SK-N-SH treated with all-trans-retinoic acid at 6 μM for 48 hours (cell line): ENCODE measurements at regions not wholly inside any gene's neighbourhood (a gene's known extent, or its start where the extent isn't known, plus 50 kb on each side); places are given as distances from the start of the nearest gene placed in this dataset.

Source experiments
- ATAC-seq: fragments of 200-7000 bp; cut with Tn5 transposase; 3 replicates; pipeline ENCODE4 v1.9.1; 2020; ENCODE audit warnings: mild to moderate bottlenecking, moderate library complexity
- BACH2 ChIP-seq: fragments of 250-450 bp; sonication (Bioruptor Pico); IDR thresholded peaks from 2 replicates; pipeline ENCODE4 v1.9.0; 2021; ENCODE audit warnings: mild to moderate bottlenecking, borderline replicate concordance
- CREB5 ChIP-seq: fragments of 250-450 bp; sonication (Bioruptor Pico); IDR thresholded peaks from 2 replicates; pipeline ENCODE4 v1.5.1; 2020; ENCODE audit warnings: low read depth, mild to moderate bottlenecking, moderate library complexity
- CSDC2 ChIP-seq: fragments of 250-450 bp; sonication (Bioruptor Pico); IDR thresholded peaks from 2 replicates; pipeline ENCODE4 v1.5.0; 2020; ENCODE audit warnings: mild to moderate bottlenecking, moderate library complexity
- ESRRG ChIP-seq: fragments of 250-450 bp; sonication (Bioruptor Pico); IDR thresholded peaks from 2 replicates; pipeline ENCODE4 v1.6.1; 2021; ENCODE audit warnings: mild to moderate bottlenecking
- GLIS3 ChIP-seq: fragments of 250-450 bp; sonication (Bioruptor Pico); IDR thresholded peaks from 2 replicates; pipeline ENCODE4 v1.5.0; 2020; ENCODE audit warnings: mild to moderate bottlenecking, moderate library complexity
- ISL1 ChIP-seq: fragments of 250-450 bp; sonication (Bioruptor Pico); IDR thresholded peaks from 2 replicates; pipeline ENCODE4 v2.1.2; 2022; ENCODE audit warnings: mild to moderate bottlenecking, moderate library complexity
- OSR1 ChIP-seq: fragments of 250-450 bp; sonication (Bioruptor Pico); IDR thresholded peaks from 2 replicates; pipeline ENCODE4 v1.8.0; 2022; ENCODE audit warnings: moderate library complexity, mild to moderate bottlenecking, inconsistent platforms
- PATZ1 ChIP-seq: fragments of 250-450 bp; sonication (Bioruptor Pico); IDR thresholded peaks from 2 replicates; pipeline ENCODE4 v1.8.0; 2020; ENCODE audit warnings: mild to moderate bottlenecking, moderate library complexity, borderline replicate concordance
- POU6F1 ChIP-seq: fragments of 250-450 bp; sonication (Bioruptor Pico); IDR thresholded peaks from 2 replicates; pipeline ENCODE4 v1.8.0; 2021; ENCODE audit warnings: low read depth, mild to moderate bottlenecking, moderate library complexity, borderline replicate concordance
- PPARA ChIP-seq: fragments of 250-450 bp; sonication (Bioruptor Pico); IDR thresholded peaks from 2 replicates; pipeline ENCODE4 v1.5.0; 2020; ENCODE audit warnings: mild to moderate bottlenecking, borderline replicate concordance
- RARB ChIP-seq: fragments of 250-450 bp; sonication (Bioruptor Pico); IDR thresholded peaks from 2 replicates; pipeline ENCODE4 v1.8.0; 2021; ENCODE audit warnings: mild to moderate bottlenecking, moderate library complexity
- TCF4 ChIP-seq: fragments of 250-450 bp; sonication (Bioruptor Pico); IDR thresholded peaks from 2 replicates; pipeline ENCODE4 v1.8.0; 2021; ENCODE audit warnings: mild to moderate bottlenecking, moderate library complexity, borderline replicate concordance
- TOX ChIP-seq: fragments of 250-450 bp; sonication (Bioruptor Pico); IDR thresholded peaks from 2 replicates; pipeline ENCODE4 v1.8.0; 2021; ENCODE audit warnings: mild to moderate bottlenecking, moderate library complexity, borderline replicate concordance
- ZC3H10 ChIP-seq: fragments of 250-450 bp; sonication (Bioruptor Pico); IDR thresholded peaks from 2 replicates; pipeline ENCODE4 v1.5.1; 2021; ENCODE audit warnings: mild to moderate bottlenecking, moderate library complexity
- ZFP3 ChIP-seq: fragments of 250-450 bp; sonication (Bioruptor Pico); IDR thresholded peaks from 2 replicates; pipeline ENCODE4 v1.5.0; 2020; ENCODE audit warnings: mild to moderate bottlenecking, moderate library complexity
- ZFP30 ChIP-seq: fragments of 450-650 bp; formaldehyde crosslinking; IDR thresholded peaks from 2 replicates; pipeline ENCODE4 v1.5.0; 2022; ENCODE audit warnings: mild to moderate bottlenecking, moderate library complexity
- ZNF565 ChIP-seq: fragments of 450-650 bp; formaldehyde crosslinking; conservative IDR thresholded peaks from 2 replicates; pipeline ENCODE4 v1.5.0; 2020; ENCODE audit warnings: low read depth, mild to moderate bottlenecking, moderate library complexity
- ZNF70 ChIP-seq: fragments of 450-650 bp; formaldehyde crosslinking; IDR thresholded peaks from 2 replicates; pipeline ENCODE4 v1.5.0; 2020; ENCODE audit warnings: mild to moderate bottlenecking, moderate library complexity
- ZNF8 ChIP-seq: fragments of 450-650 bp; formaldehyde crosslinking; IDR thresholded peaks from 2 replicates; pipeline ENCODE4 v1.5.0; 2020; ENCODE audit warnings: mild to moderate bottlenecking, moderate library complexity
- TF ChIP-seq, protein P1 (sequence below): fragments of 250-450 bp; sonication (Bioruptor Pico); IDR thresholded peaks from 2 replicates; pipeline ENCODE4 v1.5.1; 2021; ENCODE audit warnings: mild to moderate bottlenecking, moderate library complexity
- TF ChIP-seq, protein P2 (sequence below): fragments of 250-450 bp; sonication (Bioruptor Pico); IDR thresholded peaks from 2 replicates; pipeline ENCODE4 v1.5.0; 2020; ENCODE audit warnings: mild to moderate bottlenecking, moderate library complexity

DNA sequence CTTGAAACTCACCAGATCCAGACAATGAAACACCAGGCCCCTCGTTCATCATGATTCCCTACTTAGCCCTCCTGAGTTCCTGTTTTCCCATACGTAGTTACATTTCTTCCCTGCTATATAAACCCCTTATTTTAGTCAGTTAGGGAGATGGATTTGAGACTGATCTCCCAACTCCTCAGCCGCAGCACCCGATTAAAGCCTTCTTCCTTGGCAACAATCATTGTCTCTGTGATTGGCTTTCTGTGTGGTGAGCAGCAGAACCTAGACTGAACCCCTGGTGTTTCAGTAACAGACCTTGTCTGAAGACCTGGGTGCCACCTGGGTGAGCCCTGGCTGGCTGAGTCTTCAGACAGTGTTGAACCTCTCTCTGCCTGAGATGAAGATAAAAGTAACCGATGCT lies 118.0 kb downstream of the OAT start:
- no peak for ATAC-seq
- no peak for TF ChIP-seq ZC3H10 (CRISPR knock-in tag)
- no peak for TF ChIP-seq RARB (CRISPR knock-in tag)
- TF ChIP-seq PATZ1 (CRISPR knock-in tag): no peak
- TF ChIP-seq PPARA (CRISPR knock-in tag): no peak
- TF ChIP-seq BACH2 (CRISPR knock-in tag): no peak
- TF ChIP-seq ZFP3 (CRISPR knock-in tag): no peak
- no peak for TF ChIP-seq CSDC2 (CRISPR knock-in tag)
- TF ChIP-seq ZNF565 (CRISPR knock-in tag): no peak
- TF ChIP-seq GLIS3: no peak
- TF ChIP-seq ZNF70 (CRISPR knock-in tag): no peak
- no peak for TF ChIP-seq ISL1 (CRISPR knock-in tag)
- TF ChIP-seq TOX (CRISPR knock-in tag): no peak
- no peak for TF ChIP-seq OSR1 (CRISPR knock-in tag)
- TF ChIP-seq, protein P1, sequence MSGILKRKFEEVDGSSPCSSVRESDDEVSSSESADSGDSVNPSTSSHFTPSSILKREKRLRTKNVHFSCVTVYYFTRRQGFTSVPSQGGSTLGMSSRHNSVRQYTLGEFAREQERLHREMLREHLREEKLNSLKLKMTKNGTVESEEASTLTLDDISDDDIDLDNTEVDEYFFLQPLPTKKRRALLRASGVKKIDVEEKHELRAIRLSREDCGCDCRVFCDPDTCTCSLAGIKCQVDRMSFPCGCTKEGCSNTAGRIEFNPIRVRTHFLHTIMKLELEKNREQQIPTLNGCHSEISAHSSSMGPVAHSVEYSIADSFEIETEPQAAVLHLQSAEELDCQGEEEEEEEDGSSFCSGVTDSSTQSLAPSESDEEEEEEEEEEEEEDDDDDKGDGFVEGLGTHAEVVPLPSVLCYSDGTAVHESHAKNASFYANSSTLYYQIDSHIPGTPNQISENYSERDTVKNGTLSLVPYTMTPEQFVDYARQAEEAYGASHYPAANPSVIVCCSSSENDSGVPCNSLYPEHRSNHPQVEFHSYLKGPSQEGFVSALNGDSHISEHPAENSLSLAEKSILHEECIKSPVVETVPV: no peak
- TF ChIP-seq, protein P2, sequence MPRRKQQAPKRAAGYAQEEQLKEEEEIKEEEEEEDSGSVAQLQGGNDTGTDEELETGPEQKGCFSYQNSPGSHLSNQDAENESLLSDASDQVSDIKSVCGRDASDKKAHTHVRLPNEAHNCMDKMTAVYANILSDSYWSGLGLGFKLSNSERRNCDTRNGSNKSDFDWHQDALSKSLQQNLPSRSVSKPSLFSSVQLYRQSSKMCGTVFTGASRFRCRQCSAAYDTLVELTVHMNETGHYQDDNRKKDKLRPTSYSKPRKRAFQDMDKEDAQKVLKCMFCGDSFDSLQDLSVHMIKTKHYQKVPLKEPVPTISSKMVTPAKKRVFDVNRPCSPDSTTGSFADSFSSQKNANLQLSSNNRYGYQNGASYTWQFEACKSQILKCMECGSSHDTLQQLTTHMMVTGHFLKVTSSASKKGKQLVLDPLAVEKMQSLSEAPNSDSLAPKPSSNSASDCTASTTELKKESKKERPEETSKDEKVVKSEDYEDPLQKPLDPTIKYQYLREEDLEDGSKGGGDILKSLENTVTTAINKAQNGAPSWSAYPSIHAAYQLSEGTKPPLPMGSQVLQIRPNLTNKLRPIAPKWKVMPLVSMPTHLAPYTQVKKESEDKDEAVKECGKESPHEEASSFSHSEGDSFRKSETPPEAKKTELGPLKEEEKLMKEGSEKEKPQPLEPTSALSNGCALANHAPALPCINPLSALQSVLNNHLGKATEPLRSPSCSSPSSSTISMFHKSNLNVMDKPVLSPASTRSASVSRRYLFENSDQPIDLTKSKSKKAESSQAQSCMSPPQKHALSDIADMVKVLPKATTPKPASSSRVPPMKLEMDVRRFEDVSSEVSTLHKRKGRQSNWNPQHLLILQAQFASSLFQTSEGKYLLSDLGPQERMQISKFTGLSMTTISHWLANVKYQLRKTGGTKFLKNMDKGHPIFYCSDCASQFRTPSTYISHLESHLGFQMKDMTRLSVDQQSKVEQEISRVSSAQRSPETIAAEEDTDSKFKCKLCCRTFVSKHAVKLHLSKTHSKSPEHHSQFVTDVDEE (CRISPR knock-in tag): no peak
- TF ChIP-seq, all 23 proteins: peak for 0

- no peak for ATAC-seq
- no peak for TF ChIP-seq RARB (CRISPR knock-in tag)
- no peak for TF ChIP-seq OSR1 (CRISPR knock-in tag)
- no peak for TF ChIP-seq ESRRG (CRISPR knock-in tag)
- TF ChIP-seq BACH2 (CRISPR knock-in tag): no peak
- TF ChIP-seq ISL1 (CRISPR knock-in tag): no peak
- TF ChIP-seq PATZ1 (CRISPR knock-in tag): no peak
- TF ChIP-seq POU6F1 (CRISPR knock-in tag): no peak
- TF ChIP-seq ZC3H10 (CRISPR knock-in tag): no peak
- TF ChIP-seq ZNF565 (CRISPR knock-in tag): no peak
- no peak for TF ChIP-seq ZNF8 (CRISPR knock-in tag)
- TF ChIP-seq ZFP30 (CRISPR knock-in tag): no peak
- TF ChIP-seq CSDC2 (CRISPR knock-in tag): no peak
- no peak for TF ChIP-seq PPARA (CRISPR knock-in tag)
- TF ChIP-seq TOX (CRISPR knock-in tag): no peak
These were observed 118.5 kb downstream of the OAT start for GRCh38 chr10:124300224-124300623.

DNA sequence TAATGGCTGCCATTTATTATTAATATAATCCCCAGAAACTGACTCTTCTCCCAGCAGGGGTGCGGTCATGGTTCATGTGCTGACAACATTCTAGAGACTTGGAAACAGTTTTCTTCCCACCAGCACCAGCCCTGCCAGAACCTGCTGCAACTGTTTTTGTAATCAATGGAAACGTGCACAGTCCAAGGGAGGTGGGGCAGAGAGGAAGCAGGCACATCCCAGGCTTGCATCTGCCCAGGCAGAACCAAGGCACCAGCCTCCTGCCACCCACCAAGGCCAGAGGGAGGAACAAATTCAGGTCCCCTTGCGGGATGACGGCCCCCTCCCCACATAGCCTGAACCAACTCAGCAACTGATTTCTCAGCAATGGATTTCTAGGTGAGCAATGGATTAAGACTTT lies 119.0 kb downstream of the OAT start:
- TF ChIP-seq CREB5 (CRISPR knock-in tag) (no peak), TCF4 (CRISPR knock-in tag) (no peak), ZFP30 (CRISPR knock-in tag) (no peak), PPARA (CRISPR knock-in tag) (no peak), BACH2 (CRISPR knock-in tag) (no peak), TOX (CRISPR knock-in tag) (no peak), ISL1 (CRISPR knock-in tag) (no peak)

More for the DNA sequence above, 119.0 kb downstream of the OAT start:
- ATAC-seq: no peak
